K562 (cell line): ENCODE measurements at regions not wholly inside any gene's neighbourhood (a gene's known extent, or its start where the extent isn't known, plus 50 kb on each side); places are given as distances from the start of the nearest gene placed in this dataset.

Experiments used
- ATAC-seq: fragments of 200-7000 bp; cut with Tn5 transposase; 3 replicates; pipeline ENCODE4 v1.9.1; 2020; ENCODE audit warnings: moderate library complexity
- BruUV-seq: library from RNA; stranded (reverse); fragments of 400-500 nt; replicated peaks from 2 replicates; lab custom pipeline; 2021; lab: Mats Ljungman, UMichigan
- CTCF ChIA-PET: fragments of 300-600 bp; formaldehyde crosslinking; extraction: SDS; loops from one replicate; lab custom pipeline; 2021; ENCODE audit warnings: low intra/inter-chr PET ratio; lab: Yijun Ruan, JAX
- POLR2A ChIA-PET: fragments of 300-600, 350-650 bp; sonication (Branson Sonifier 250); formaldehyde crosslinking; extraction: SDS; loops from one replicate; lab custom pipeline; 2021; ENCODE audit warnings: antibody characterized with exemption, inconsistent platforms; lab: Yijun Ruan, JAX
- DNase-seq, 4 experiments: peaks; one replicate each; pipeline versions ENCODE4 v3.0.0 to v3.0.0-alpha.2; 2011 to 2018; ENCODE audit warnings: low spot score in 3 of 4, mixed read lengths in 3 of 4; ENCODE audit errors: extremely low read depth in 1 of 4
- FAIRE-seq: peaks from 2 replicates; lab custom pipeline; 2011; peaks lifted over from hg19 to GRCh38; lab: Jason Lieb, UNC
- H2AFZ ChIP-seq: 2 replicates; pipeline ENCODE4 v1.6.0; 2011; ENCODE audit warnings: low read depth, low read length, control low read depth, inconsistent platforms
- H3K27ac ChIP-seq: fragments of 200-600 bp; 3 replicates; pipeline ENCODE4 v1.8.0; 2011; ENCODE audit warnings: low read depth, mild to moderate bottlenecking, control low read depth, inconsistent platforms, low read length, moderate library complexity, mixed read lengths; ENCODE audit errors: extremely low read depth
- H3K27me3 ChIP-seq, 2 experiments: fragments of 300-600 bp in 1 of 2; 2 replicates in 1 of 2; 3 replicates in 1 of 2; pipeline versions ENCODE4 v1.6.0 to v1.8.0; 2011; ENCODE audit warnings: inconsistent platforms in 2 of 2, low read length in 2 of 2, mild to moderate bottlenecking in 1 of 2, mixed read lengths in 1 of 2, moderate library complexity in 1 of 2; ENCODE audit not compliant: control insufficient read depth in 2 of 2, insufficient read depth in 2 of 2
- H3K36me3 ChIP-seq: fragments of 300-600 bp; 3 replicates; pipeline ENCODE4 v1.8.0; 2011; ENCODE audit warnings: mild to moderate bottlenecking, low read length, inconsistent platforms; ENCODE audit not compliant: control insufficient read depth, insufficient read depth
- H3K4me1 ChIP-seq, 2 experiments: fragments of 200-600 bp in 1 of 2; replicated peaks in 1 of 2; 2 replicates in 1 of 2; 3 replicates in 1 of 2; pipeline versions ENCODE4 v1.5.1 to v1.8.0; 2011; ENCODE audit warnings: inconsistent platforms in 2 of 2, low read length in 2 of 2, mild to moderate bottlenecking in 1 of 2, mixed read lengths in 1 of 2, moderate library complexity in 1 of 2; ENCODE audit not compliant: control insufficient read depth in 2 of 2, insufficient read depth in 2 of 2
- H3K4me2 ChIP-seq: 2 replicates; pipeline ENCODE4 v1.6.1; 2011; ENCODE audit warnings: low read length, control low read depth, inconsistent platforms, mixed read lengths; ENCODE audit not compliant: insufficient read depth
- H3K4me3 ChIP-seq: fragments of 200-600 bp; sonication (generic), shearing (Covaris generic); 2 replicates; pipeline ENCODE4 v1.5.1; 2016; ENCODE audit warnings: control low read depth, inconsistent platforms
- H3K79me2 ChIP-seq: fragments of 200-600 bp; 3 replicates; pipeline ENCODE4 v1.8.0; 2011; ENCODE audit warnings: low read length, inconsistent platforms; ENCODE audit not compliant: control insufficient read depth, insufficient read depth
- H3K9ac ChIP-seq, 2 experiments: 2 replicates each; pipeline versions ENCODE4 v1.6.0 to v1.6.1; 2011; ENCODE audit warnings: low read depth in 2 of 2, low read length in 2 of 2, control low read depth in 1 of 2, inconsistent platforms in 1 of 2, mild to moderate bottlenecking in 1 of 2, mixed read lengths in 1 of 2; ENCODE audit not compliant: insufficient read depth in 1 of 2
- H3K9me1 ChIP-seq: one replicate; pipeline ENCODE4 v1.6.0; 2011; ENCODE audit warnings: inconsistent platforms, mild to moderate bottlenecking, low read length, moderate library complexity; ENCODE audit not compliant: control insufficient read depth, insufficient read depth
- H3K9me3 ChIP-seq: replicated peaks from 2 replicates; pipeline ENCODE4 v1.5.1; 2011; ENCODE audit warnings: low read depth, low read length, inconsistent platforms; ENCODE audit not compliant: control insufficient read depth, insufficient read depth
- H4K20me1 ChIP-seq: replicated peaks from 2 replicates; pipeline ENCODE4 v1.6.1; 2011; ENCODE audit warnings: low read length, inconsistent platforms, mixed read lengths; ENCODE audit not compliant: control insufficient read depth, insufficient read depth
- ELF2 ChIP-seq: fragments of 250-450 bp; sonication (Bioruptor Pico); IDR thresholded peaks from 2 replicates; pipeline ENCODE4 v1.5.0; 2021; ENCODE audit warnings: mild to moderate bottlenecking
- HDAC6 ChIP-seq: IDR thresholded peaks from 2 replicates; pipeline ENCODE4 v1.6.1; 2012; ENCODE audit warnings: low read depth, mild to moderate bottlenecking, control low read depth, inconsistent platforms, low read length, moderate library complexity
- RBM25 ChIP-seq: fragments of 200-400 bp; formaldehyde crosslinking; IDR thresholded peaks from 2 replicates; pipeline ENCODE4 v1.6.1; 2018; ENCODE audit warnings: low read length, low read depth, moderate library complexity; ENCODE audit not compliant: severe bottlenecking
- SMARCE1 ChIP-seq: fragments of 450-650 bp; IDR thresholded peaks from 2 replicates; pipeline ENCODE4 v1.7.1; 2016; ENCODE audit warnings: mild to moderate bottlenecking
- TRIM24 ChIP-seq, 2 experiments: fragments of 450-650 bp; IDR thresholded peaks; 2 replicates each; pipeline ENCODE4 v1.6.1; 2016
- YBX1 ChIP-seq: fragments of 450-650 bp; IDR thresholded peaks from 2 replicates; pipeline ENCODE4 v1.7.1; 2016; ENCODE audit warnings: mild to moderate bottlenecking
- ZNF507 ChIP-seq: conservative IDR thresholded peaks from 2 replicates; pipeline ENCODE4 v1.6.1; 2017; ENCODE audit warnings: missing genetic modification characterization, missing compliant biosample characterization
- ZNF644 ChIP-seq: fragments of 200-800 bp; sonication (Bioruptor generic); IDR thresholded peaks from 2 replicates; pipeline ENCODE4 v1.6.1; 2016; ENCODE audit warnings: low read depth, missing genetic modification characterization, missing compliant biosample characterization
- WGBS: fragments of 100-300 bp; shearing (Covaris generic); methylation state at CpG from one replicate; pipeline ENCODE4 v1.1.6; 2016; ENCODE audit warnings: low coverage, mixed read lengths; ENCODE audit not compliant: insufficient coverage; ENCODE audit errors: missing lambda C conversion rate; 5-methylcytosine and 5-hydroxymethylcytosine counted together
- in situ Hi-C: fragments of 300-500 bp; cut with MboI; formaldehyde crosslinking; loops from 4 replicates; pipeline ENCODE4 v1.15.0; 2018; ENCODE audit warnings: inconsistent platforms, mixed read lengths
- intact Hi-C: fragments of 100-400 bp; cut with micrococcal nuclease; formaldehyde crosslinking; loops from 2 replicates; pipeline ENCODE4 v1.14.2; 2022
- TF ChIP-seq, protein P1 (sequence below): fragments of 200-600 bp; sonication (generic); IDR thresholded peaks from one replicate; pipeline ENCODE4 v1.6.1; 2012; ENCODE audit warnings: mild to moderate bottlenecking, low read depth, low read length, inconsistent platforms
- TF ChIP-seq, protein P2 (sequence below): fragments of 250-450 bp; sonication (Bioruptor Pico); IDR thresholded peaks from 2 replicates; pipeline ENCODE4 v1.5.0; 2020; ENCODE audit warnings: mild to moderate bottlenecking

DNA sequence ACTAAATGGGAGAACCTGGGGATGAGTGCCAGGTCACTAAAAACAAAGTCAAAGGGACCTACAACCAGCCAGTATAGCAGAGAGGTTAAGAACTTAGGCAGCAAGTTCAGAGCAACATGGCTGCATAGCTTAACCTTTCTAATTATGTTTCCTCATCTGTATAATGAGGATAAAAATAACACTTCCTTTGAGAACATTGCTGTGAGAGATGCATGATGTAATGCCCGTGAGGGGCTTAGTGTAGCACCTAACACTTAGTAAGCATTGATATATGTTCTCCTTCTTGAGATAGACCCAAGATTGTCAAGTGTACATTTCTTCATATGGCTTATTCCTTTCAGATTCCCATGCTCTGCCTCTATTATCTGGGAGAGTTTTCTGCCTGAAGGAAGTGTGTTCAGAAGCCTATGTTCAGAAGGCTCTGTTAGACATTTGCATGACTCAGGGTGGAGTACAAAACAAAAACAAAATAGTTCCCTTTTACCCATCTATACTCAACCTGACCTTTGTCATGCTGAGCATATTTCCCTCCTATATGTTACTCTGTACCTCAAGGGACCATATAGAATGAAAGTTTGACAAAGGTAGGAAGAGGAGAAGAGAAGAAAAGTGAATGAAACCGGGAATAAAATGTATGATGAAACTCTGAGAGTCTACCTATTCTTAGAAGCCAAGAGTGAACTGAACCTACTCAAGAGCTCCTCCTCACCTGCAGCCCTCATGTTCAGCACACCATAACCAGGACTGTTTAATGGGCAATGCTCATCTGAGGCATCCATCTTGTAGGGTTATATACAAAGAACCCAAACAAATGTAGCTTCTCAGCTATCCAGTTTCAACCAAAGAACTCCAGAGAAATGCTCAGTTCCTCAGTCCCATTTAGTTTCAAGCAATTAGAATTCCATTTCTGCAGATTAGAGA, 70.7 kb upstream of the KCNMB2 start:
- Histone ChIP-seq H3K27ac (no peak overlapping the region), H3K9ac (no peak overlapping the region), H3K36me3 (no peaks in the 10 kb centered on the region), H4K20me1 (no peaks in the 10 kb centered on the region), H3K4me1 (no peaks in the 10 kb centered on the region), H3K9me3 (no peaks in the 10 kb centered on the region), H3K4me2 (no peak overlapping the region), H3K27me3 (no peaks in the 10 kb centered on the region), H2AFZ (no peak overlapping the region), H3K9me1 (no peaks in the 10 kb centered on the region), H3K79me2 (no peaks in the 10 kb centered on the region), H3K4me3 (no peak overlapping the region)
- FAIRE-seq: no peak
- BruUV-seq: no TSS peak
- DNase-seq: no peak
- intact Hi-C loops (no loop called here), in situ Hi-C loops (loop anchor here (25.0 kb wide), 1 partner anchor 847 kb away; the partner anchor contains the start of gene ZNF639)
- no peak for ATAC-seq
- CTCF ChIA-PET: no interaction called here
- 0% methylated on average over 2 of the region's 2 CpGs for WGBS
- POLR2A ChIA-PET: no interaction called here
- TF ChIP-seq SMARCE1 (no peak), ZNF644 (no peak), TRIM24 (IDR thresholded peaks at IDR 0.05) (no peak), YBX1 (no peak), ZNF507 (tag) (no peak), HDAC6 (no peak), ELF2 (CRISPR knock-in tag) (no peak), RBM25 (no peak)
- TF ChIP-seq, protein P1, sequence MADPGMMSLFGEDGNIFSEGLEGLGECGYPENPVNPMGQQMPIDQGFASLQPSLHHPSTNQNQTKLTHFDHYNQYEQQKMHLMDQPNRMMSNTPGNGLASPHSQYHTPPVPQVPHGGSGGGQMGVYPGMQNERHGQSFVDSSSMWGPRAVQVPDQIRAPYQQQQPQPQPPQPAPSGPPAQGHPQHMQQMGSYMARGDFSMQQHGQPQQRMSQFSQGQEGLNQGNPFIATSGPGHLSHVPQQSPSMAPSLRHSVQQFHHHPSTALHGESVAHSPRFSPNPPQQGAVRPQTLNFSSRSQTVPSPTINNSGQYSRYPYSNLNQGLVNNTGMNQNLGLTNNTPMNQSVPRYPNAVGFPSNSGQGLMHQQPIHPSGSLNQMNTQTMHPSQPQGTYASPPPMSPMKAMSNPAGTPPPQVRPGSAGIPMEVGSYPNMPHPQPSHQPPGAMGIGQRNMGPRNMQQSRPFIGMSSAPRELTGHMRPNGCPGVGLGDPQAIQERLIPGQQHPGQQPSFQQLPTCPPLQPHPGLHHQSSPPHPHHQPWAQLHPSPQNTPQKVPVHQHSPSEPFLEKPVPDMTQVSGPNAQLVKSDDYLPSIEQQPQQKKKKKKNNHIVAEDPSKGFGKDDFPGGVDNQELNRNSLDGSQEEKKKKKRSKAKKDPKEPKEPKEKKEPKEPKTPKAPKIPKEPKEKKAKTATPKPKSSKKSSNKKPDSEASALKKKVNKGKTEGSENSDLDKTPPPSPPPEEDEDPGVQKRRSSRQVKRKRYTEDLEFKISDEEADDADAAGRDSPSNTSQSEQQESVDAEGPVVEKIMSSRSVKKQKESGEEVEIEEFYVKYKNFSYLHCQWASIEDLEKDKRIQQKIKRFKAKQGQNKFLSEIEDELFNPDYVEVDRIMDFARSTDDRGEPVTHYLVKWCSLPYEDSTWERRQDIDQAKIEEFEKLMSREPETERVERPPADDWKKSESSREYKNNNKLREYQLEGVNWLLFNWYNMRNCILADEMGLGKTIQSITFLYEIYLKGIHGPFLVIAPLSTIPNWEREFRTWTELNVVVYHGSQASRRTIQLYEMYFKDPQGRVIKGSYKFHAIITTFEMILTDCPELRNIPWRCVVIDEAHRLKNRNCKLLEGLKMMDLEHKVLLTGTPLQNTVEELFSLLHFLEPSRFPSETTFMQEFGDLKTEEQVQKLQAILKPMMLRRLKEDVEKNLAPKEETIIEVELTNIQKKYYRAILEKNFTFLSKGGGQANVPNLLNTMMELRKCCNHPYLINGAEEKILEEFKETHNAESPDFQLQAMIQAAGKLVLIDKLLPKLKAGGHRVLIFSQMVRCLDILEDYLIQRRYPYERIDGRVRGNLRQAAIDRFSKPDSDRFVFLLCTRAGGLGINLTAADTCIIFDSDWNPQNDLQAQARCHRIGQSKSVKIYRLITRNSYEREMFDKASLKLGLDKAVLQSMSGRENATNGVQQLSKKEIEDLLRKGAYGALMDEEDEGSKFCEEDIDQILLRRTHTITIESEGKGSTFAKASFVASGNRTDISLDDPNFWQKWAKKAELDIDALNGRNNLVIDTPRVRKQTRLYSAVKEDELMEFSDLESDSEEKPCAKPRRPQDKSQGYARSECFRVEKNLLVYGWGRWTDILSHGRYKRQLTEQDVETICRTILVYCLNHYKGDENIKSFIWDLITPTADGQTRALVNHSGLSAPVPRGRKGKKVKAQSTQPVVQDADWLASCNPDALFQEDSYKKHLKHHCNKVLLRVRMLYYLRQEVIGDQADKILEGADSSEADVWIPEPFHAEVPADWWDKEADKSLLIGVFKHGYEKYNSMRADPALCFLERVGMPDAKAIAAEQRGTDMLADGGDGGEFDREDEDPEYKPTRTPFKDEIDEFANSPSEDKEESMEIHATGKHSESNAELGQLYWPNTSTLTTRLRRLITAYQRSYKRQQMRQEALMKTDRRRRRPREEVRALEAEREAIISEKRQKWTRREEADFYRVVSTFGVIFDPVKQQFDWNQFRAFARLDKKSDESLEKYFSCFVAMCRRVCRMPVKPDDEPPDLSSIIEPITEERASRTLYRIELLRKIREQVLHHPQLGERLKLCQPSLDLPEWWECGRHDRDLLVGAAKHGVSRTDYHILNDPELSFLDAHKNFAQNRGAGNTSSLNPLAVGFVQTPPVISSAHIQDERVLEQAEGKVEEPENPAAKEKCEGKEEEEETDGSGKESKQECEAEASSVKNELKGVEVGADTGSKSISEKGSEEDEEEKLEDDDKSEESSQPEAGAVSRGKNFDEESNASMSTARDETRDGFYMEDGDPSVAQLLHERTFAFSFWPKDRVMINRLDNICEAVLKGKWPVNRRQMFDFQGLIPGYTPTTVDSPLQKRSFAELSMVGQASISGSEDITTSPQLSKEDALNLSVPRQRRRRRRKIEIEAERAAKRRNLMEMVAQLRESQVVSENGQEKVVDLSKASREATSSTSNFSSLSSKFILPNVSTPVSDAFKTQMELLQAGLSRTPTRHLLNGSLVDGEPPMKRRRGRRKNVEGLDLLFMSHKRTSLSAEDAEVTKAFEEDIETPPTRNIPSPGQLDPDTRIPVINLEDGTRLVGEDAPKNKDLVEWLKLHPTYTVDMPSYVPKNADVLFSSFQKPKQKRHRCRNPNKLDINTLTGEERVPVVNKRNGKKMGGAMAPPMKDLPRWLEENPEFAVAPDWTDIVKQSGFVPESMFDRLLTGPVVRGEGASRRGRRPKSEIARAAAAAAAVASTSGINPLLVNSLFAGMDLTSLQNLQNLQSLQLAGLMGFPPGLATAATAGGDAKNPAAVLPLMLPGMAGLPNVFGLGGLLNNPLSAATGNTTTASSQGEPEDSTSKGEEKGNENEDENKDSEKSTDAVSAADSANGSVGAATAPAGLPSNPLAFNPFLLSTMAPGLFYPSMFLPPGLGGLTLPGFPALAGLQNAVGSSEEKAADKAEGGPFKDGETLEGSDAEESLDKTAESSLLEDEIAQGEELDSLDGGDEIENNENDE: no peak
- TF ChIP-seq, protein P2, sequence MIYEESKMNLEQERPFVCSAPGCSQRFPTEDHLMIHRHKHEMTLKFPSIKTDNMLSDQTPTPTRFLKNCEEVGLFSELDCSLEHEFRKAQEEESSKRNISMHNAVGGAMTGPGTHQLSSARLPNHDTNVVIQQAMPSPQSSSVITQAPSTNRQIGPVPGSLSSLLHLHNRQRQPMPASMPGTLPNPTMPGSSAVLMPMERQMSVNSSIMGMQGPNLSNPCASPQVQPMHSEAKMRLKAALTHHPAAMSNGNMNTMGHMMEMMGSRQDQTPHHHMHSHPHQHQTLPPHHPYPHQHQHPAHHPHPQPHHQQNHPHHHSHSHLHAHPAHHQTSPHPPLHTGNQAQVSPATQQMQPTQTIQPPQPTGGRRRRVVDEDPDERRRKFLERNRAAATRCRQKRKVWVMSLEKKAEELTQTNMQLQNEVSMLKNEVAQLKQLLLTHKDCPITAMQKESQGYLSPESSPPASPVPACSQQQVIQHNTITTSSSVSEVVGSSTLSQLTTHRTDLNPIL (CRISPR knock-in tag): no peak
